ENCODE measurements at regions not wholly inside any gene's neighbourhood (a gene's known extent, or its start where the extent isn't known, plus 50 kb on each side); places are given as distances from the start of the nearest gene placed in this dataset.
"Not testable (repeated sequence)": the region's sequence is repeated elsewhere in the genome, so short reads cannot be mapped to it uniquely, and the experiment has no call there.

GRCh38 chr22:23379540-23380229, 199.4 kb downstream of the BCR start:
- DNase-seq: not testable (repeated sequence)

DNA sequence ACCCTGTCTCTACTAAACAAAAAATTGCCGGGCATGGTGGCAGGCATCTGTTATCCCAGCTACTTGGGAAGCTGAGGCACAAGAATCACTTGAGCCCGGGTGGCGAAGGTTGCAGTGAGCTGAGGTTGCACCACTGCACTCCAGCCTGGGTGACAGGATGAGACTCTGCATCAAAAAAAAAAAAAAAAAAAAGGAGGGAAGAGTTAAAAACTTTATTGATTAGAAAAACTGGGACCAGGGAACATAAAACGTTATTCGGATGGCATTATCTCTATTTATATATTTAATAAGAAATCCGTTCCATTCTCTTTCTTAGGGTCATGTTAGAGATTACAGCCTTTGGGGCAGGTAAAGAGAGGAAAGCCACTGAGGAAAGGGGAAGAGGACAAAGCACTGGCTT, 197.5 kb downstream of the BCR start:
- no peak for DNase-seq

DNA sequence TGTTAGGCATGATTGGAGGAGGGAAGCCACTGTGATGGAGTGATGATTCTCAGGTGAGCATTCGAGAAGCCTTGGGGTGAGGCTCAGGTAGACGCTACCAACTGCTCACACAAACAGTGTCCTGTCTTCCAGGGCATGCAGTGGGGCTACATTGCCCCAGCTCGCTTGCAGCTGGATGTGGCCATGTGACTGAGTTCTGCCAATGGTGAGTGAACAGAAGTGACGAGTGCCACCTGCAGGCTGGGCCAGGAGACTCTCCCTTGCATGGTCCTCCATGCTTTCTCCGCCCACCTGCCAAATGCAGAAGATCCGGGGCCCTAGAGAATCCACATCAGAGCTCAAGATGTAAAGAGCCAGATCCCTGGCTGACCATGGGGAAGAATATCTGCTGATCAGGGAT, 195.9 kb downstream of the BCR start:
- peak; percentile 10 for DNase-seq

- no peak for DNase-seq
Measured at GRCh38 chr22:23375031-23375827, 194.9 kb downstream of the BCR start.

DNA sequence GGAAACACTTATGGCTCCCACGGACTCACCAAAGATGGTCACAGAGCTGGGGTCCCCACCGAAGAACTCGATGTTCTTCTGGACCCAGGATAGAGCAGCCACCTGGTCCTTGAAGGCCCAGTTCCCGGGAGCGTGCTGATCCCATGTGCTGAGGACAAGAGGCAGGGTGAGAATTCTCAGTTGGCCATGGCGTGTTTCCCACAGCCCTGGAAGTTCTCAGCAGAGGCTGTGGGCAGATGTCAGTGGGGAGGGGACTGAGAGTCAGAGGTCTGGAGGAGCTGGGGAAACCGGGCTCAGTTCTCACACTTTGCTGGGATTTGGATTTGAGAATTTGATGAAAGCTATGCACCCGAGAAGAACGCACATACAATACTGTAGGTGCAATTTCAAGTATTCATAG, 193.3 kb downstream of the BCR start:
- no peak for DNase-seq

DNA sequence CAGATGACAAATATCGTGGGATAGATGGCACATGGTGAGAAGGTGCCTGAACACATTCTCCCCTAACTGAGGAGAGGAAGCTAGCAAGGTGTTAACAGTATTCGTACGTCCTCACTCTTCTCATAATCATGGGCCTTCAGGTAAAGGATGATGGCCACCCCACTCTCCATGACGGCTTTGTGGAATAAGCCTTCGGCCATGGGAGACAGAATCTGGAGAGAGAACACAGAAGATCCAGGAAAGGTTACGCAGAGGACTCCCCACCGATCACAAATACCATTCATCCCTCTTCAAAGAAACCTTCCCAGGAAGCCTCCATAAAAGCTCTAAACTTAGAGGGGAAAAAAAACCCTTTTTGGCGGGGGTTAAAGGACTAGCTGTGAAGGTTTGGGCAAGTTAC, 189.9 kb downstream of the BCR start:
- no peak for DNase-seq

DNA sequence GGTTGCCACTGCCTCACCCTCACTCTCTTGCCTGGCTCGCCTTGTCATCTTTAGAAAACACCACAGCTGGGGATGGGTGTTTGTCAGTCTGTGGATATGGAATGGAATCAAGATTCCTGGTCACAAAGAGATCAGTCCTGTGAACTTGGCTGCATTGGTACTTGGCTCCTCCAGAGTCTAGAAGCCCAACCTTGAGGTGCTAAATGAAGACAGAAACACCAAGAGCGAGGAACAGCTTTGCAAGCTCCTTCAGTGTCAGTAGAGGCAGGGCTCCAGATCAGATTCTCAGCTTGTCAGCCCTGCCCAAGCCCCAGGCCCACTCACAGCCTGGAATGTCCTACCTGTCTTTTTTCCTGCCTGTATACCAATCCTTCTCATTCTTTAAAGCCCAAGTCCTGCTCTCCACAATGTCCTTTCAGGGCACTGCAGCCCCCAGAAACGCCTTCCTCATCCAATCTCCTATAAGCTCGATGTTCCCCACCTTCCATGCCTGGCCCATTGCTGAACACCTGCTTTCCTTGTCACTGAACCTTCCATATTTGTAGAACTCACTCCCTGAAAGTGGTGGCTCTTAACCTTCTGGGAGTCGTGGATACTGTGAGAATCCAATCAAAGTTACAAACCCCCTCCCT, 188.9 kb downstream of the BCR start:
- no peak for DNase-seq
